ENCODE measurements at regions not wholly inside any gene's neighbourhood (a gene's known extent, or its start where the extent isn't known, plus 50 kb on each side); places are given as distances from the start of the nearest gene placed in this dataset.
"Not testable (repeated sequence)": the region's sequence is repeated elsewhere in the genome, so short reads cannot be mapped to it uniquely, and the experiment has no call there.

DNA sequence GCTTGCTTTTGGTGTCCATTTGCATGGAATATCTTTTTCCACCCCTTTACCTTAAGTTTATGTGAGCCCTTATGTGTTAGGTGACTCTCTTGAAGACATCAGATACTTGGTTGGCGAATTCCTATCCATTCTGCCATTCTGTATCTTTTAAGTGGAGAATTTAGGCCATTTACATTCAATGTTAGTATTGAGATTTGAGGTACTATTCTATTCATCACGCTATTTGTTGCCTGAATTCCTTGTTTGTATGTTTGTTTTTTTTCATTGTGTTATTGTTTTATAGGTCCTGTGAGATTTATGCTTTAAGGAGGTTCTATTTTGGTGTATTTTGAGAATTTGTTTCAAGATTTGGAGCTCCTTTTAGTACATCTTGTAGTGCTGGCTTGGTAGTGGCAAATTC lies 238.3 kb upstream of the LYPLAL1 start:
- not testable (repeated sequence) for H3K9ac ChIP-seq (ENCODE audit: low read length); H3K9me3 ChIP-seq (ENCODE audit: control insufficient read depth, insufficient read depth, low read depth, low read length); H3K36me3 ChIP-seq (ENCODE audit: control insufficient read depth, insufficient read depth, low read length); H3K27me3 ChIP-seq (ENCODE audit: control insufficient read depth, insufficient read depth, low read length); H3K4me3 ChIP-seq (ENCODE audit: low read depth, low read length); H3K4me1 ChIP-seq (ENCODE audit: control insufficient read depth, insufficient read depth, low read length); H3K27ac ChIP-seq (ENCODE audit: low read depth, low read length)

DNA sequence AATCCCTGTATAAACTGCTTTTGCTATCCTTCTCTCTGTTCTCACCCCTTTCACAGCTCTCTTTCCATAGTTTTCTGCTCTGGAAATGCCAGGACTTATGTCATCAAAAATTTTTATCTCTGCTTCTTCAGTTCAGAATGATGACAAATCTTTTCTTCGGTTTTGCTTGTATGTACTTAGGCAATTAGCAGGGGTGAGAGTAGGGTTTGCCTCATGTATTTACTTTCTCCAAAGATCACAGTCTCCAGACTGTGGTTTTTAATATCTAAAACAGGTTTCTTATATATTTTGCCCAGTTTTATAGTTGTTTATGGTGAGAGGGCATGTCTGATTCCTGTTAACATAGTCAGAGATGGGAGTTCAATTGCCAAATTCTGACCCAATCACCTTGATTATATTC lies 235.4 kb upstream of the LYPLAL1 start:
- Histone ChIP-seq H3K27ac (ENCODE audit: low read depth, low read length) (no peak overlapping the region), H3K9ac (ENCODE audit: low read length) (no peak overlapping the region), H3K4me1 (ENCODE audit: control insufficient read depth, insufficient read depth, low read length) (no peaks in the 10 kb centered on the region), H3K36me3 (ENCODE audit: control insufficient read depth, insufficient read depth, low read length) (no peaks in the 10 kb centered on the region), H3K4me3 (ENCODE audit: low read depth, low read length) (no peak overlapping the region), H3K9me3 (ENCODE audit: control insufficient read depth, insufficient read depth, low read depth, low read length) (peaks cover 3% of the 10 kb centered on the region; the same call in 1 of the 2 replicates), H3K27me3 (ENCODE audit: control insufficient read depth, insufficient read depth, low read length) (no peaks in the 10 kb centered on the region)

DNA sequence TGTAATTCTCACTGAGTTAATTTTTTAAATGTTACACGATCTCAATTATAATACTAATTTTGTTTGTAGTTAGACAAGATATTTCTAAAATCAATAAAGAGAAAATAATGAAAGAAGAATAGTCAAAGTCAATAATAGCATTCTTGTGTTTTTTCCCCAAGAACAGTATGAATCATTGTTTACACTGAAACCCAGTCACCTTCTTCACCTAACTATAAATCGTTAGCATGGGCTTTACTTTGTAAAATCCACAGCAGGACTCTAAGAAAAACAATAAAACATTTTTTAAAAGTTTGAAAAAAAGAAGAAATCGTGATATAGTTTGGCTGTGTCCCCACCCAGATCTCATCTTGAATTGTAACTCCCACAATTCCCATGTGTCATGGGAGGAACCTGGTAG lies 234.6 kb upstream of the LYPLAL1 start:
- no peak overlapping the region for H3K9ac ChIP-seq (ENCODE audit: low read length)
- no peaks in the 10 kb centered on the region for H3K36me3 ChIP-seq (ENCODE audit: control insufficient read depth, insufficient read depth, low read length)
- H3K27ac ChIP-seq (ENCODE audit: low read depth, low read length) = no peak overlapping the region
- H3K9me3 ChIP-seq (ENCODE audit: control insufficient read depth, insufficient read depth, low read depth, low read length) = peaks cover 3% of the 10 kb centered on the region; the same call in 1 of the 2 replicates
- no peaks in the 10 kb centered on the region for H3K4me1 ChIP-seq (ENCODE audit: control insufficient read depth, insufficient read depth, low read length)
- no peak overlapping the region for H3K4me3 ChIP-seq (ENCODE audit: low read depth, low read length)
- H3K27me3 ChIP-seq (ENCODE audit: control insufficient read depth, insufficient read depth, low read length) = no peaks in the 10 kb centered on the region

DNA sequence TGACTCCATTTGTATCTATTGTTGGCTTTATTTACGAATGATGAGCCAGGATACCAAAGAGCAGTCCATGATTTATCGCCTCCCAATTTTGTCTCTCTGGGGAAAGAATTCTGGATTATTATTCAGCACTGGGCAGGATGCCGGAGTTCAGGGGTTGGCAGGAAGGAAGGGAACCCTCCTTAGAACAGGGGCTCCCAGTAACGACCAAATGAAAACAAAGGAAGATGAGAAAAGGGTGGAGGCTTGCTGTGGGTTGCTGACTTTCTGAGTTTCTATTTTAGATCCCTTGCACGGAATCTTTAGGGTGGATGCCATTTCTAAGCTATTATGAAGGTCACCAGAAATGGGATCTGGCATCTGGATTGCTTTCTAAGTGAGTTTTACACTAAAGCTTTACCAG lies 231.2 kb upstream of the LYPLAL1 start:
- Histone ChIP-seq H3K36me3 (ENCODE audit: control insufficient read depth, insufficient read depth, low read length) (no peaks in the 10 kb centered on the region), H3K4me3 (ENCODE audit: low read depth, low read length) (no peak overlapping the region), H3K9ac (ENCODE audit: low read length) (no peak overlapping the region), H3K9me3 (ENCODE audit: control insufficient read depth, insufficient read depth, low read depth, low read length) (peaks cover 3% of the 10 kb centered on the region; the same call in 1 of the 2 replicates), H3K27ac (ENCODE audit: low read depth, low read length) (no peak overlapping the region), H3K4me1 (ENCODE audit: control insufficient read depth, insufficient read depth, low read length) (no peaks in the 10 kb centered on the region), H3K27me3 (ENCODE audit: control insufficient read depth, insufficient read depth, low read length) (no peaks in the 10 kb centered on the region)

DNA sequence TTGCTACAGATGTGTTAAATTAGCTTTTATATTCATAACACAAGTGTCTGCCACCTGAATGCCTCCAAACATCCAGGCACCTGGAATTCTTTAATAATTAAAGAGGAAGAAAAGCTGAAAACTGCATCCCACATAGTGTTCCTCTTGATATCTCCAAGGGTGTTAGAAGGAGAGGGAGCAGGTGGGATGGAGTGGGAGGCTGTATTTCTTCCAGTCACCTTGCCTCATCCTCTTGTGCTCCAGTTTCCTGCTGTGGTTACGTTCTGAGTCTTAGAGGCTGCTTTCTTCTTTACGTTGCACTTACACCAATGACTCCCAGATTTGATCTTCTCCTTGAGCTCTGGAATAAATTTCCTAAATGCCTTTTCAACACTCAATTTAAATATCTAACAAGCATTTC lies 230.3 kb upstream of the LYPLAL1 start:
- Histone ChIP-seq H3K4me1 (ENCODE audit: control insufficient read depth, insufficient read depth, low read length) (no peaks in the 10 kb centered on the region), H3K36me3 (ENCODE audit: control insufficient read depth, insufficient read depth, low read length) (no peaks in the 10 kb centered on the region), H3K27ac (ENCODE audit: low read depth, low read length) (no peak overlapping the region), H3K4me3 (ENCODE audit: low read depth, low read length) (no peak overlapping the region), H3K9me3 (ENCODE audit: control insufficient read depth, insufficient read depth, low read depth, low read length) (peaks cover 3% of the 10 kb centered on the region; the same call in 1 of the 2 replicates), H3K9ac (ENCODE audit: low read length) (no peak overlapping the region), H3K27me3 (ENCODE audit: control insufficient read depth, insufficient read depth, low read length) (no peaks in the 10 kb centered on the region)

DNA sequence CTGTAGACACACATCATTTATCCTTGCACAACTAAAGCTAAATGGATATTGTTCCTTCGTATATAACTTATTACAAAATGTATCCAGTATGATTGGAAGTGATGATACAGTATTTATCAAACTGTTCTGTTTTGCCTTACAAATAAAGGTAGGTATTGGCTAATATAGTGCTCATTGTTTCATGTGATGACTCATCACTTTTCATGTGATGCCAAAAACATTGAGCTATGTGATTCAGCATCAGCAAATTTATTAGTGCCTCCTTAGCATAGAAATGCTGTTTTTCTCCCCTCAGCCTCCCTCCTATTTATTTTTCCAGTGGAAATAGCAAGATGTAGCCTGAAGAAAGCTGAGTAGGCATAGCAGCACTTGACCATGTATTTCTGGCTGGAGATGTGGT lies 228.6 kb upstream of the LYPLAL1 start:
- Histone ChIP-seq H3K4me1 (ENCODE audit: control insufficient read depth, insufficient read depth, low read length) (no peaks in the 10 kb centered on the region), H3K36me3 (ENCODE audit: control insufficient read depth, insufficient read depth, low read length) (no peaks in the 10 kb centered on the region), H3K9me3 (ENCODE audit: control insufficient read depth, insufficient read depth, low read depth, low read length) (peaks cover 3% of the 10 kb centered on the region; the same call in 1 of the 2 replicates), H3K27me3 (ENCODE audit: control insufficient read depth, insufficient read depth, low read length) (no peaks in the 10 kb centered on the region), H3K4me3 (ENCODE audit: low read depth, low read length) (no peak overlapping the region), H3K9ac (ENCODE audit: low read length) (no peak overlapping the region), H3K27ac (ENCODE audit: low read depth, low read length) (no peak overlapping the region)

DNA sequence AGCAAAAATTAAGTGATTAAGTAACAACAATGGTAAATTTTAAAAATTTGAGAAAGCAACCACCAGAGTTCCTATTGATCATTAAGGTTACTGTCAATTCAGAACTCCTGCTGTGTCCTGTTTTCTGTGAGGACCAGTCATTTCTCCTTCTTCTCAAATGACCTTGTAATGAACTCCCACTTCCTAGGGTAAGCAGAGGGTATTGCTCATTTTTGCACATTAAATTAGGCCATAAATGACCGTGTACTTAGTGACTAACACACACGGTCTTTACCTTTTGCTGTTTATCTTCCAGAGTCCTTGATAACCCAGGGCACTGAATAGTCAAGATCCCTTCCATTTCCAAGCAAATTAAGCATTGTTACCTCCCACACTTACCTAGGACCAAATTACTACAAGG lies 227.5 kb upstream of the LYPLAL1 start:
- Histone ChIP-seq H3K36me3 (ENCODE audit: control insufficient read depth, insufficient read depth, low read length) (no peaks in the 10 kb centered on the region), H3K27ac (ENCODE audit: low read depth, low read length) (no peak overlapping the region), H3K4me1 (ENCODE audit: control insufficient read depth, insufficient read depth, low read length) (no peaks in the 10 kb centered on the region)

DNA sequence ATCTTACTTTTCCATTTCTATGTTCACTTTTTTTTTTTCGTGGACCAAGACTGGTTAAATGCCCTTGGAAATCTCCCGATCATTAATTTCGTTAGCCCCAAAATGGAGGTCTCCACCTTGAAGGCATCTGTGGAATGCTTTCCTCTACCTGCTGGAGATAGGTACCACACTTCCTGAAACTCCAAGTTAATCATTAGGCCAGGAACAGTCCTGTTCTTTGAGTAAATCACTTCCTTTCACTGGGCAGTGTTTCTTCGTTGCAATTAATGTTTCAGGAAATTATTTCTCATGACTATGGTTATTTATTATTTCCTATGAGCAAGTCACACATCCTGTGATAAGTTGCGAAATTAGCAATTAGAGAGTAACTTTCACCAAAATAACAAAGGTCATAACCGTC lies 225.2 kb upstream of the LYPLAL1 start:
- no peaks in the 10 kb centered on the region for H3K9me3 ChIP-seq (ENCODE audit: control insufficient read depth, insufficient read depth, low read depth, low read length)
- H3K27me3 ChIP-seq (ENCODE audit: control insufficient read depth, insufficient read depth, low read length) = no peaks in the 10 kb centered on the region
- H3K36me3 ChIP-seq (ENCODE audit: control insufficient read depth, insufficient read depth, low read length) = no peaks in the 10 kb centered on the region
- H3K9ac ChIP-seq (ENCODE audit: low read length) = no peak overlapping the region
- H3K4me1 ChIP-seq (ENCODE audit: control insufficient read depth, insufficient read depth, low read length) = no peaks in the 10 kb centered on the region
- H3K27ac ChIP-seq (ENCODE audit: low read depth, low read length) = no peak overlapping the region
- no peak overlapping the region for H3K4me3 ChIP-seq (ENCODE audit: low read depth, low read length)

More for the DNA sequence above, 227.5 kb upstream of the LYPLAL1 start:
- Histone ChIP-seq H3K9me3 (ENCODE audit: control insufficient read depth, insufficient read depth, low read depth, low read length) (peaks cover 3% of the 10 kb centered on the region; the same call in 1 of the 2 replicates), H3K4me3 (ENCODE audit: low read depth, low read length) (no peak overlapping the region), H3K9ac (ENCODE audit: low read length) (no peak overlapping the region), H3K27me3 (ENCODE audit: control insufficient read depth, insufficient read depth, low read length) (no peaks in the 10 kb centered on the region)

DNA sequence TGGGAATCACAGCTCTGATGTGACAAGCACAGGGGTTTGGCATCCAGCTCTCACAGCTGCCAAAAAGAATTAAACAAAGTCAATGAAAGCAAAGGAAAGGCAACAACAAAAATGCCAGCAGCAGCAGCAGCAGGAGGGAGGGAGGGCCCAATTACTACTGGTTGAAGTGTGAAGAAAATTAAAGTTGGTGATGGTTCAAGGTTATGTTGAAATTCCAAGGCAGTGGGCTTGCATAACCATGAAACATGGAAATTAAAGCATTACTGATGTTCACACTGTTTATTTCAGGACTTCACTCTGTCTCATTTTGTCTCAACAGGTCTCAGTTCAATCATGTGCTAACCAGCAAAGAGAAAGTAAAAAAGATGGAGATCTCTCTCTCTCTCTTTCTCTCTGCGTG lies 220.3 kb upstream of the LYPLAL1 start:
- Histone ChIP-seq H3K9me3 (ENCODE audit: control insufficient read depth, insufficient read depth, low read depth, low read length) (no peaks in the 10 kb centered on the region), H3K27me3 (ENCODE audit: control insufficient read depth, insufficient read depth, low read length) (no peaks in the 10 kb centered on the region), H3K4me3 (ENCODE audit: low read depth, low read length) (no peak overlapping the region), H3K9ac (ENCODE audit: low read length) (no peak overlapping the region), H3K4me1 (ENCODE audit: control insufficient read depth, insufficient read depth, low read length) (no peaks in the 10 kb centered on the region), H3K36me3 (ENCODE audit: control insufficient read depth, insufficient read depth, low read length) (no peaks in the 10 kb centered on the region), H3K27ac (ENCODE audit: low read depth, low read length) (no peak overlapping the region)

DNA sequence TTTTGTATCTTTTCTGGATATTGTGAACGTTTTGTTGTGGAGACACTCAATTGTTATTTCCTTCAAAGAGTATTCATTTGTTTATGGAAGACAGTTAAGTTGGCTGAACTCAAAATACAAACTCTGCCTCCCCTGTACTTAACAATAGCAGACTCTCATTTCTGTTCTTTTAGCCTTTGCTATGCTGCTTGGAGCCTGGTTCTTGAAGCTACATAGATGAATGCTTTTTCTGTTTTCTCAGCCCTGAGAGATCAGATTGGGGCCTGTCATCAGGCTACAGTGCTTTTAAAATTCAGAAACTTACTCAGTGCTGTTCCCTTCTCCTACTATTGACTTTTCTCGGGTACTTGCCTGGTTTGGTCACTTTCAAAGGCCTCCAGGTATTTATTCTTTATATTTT lies 215.7 kb upstream of the LYPLAL1 start:
- H3K9me3 ChIP-seq (ENCODE audit: control insufficient read depth, insufficient read depth, low read depth, low read length) = no peaks in the 10 kb centered on the region
- H3K4me1 ChIP-seq (ENCODE audit: control insufficient read depth, insufficient read depth, low read length) = no peaks in the 10 kb centered on the region
- no peaks in the 10 kb centered on the region for H3K36me3 ChIP-seq (ENCODE audit: control insufficient read depth, insufficient read depth, low read length)
- no peak overlapping the region for H3K4me3 ChIP-seq (ENCODE audit: low read depth, low read length)
- H3K27ac ChIP-seq (ENCODE audit: low read depth, low read length) = no peak overlapping the region
- no peaks in the 10 kb centered on the region for H3K27me3 ChIP-seq (ENCODE audit: control insufficient read depth, insufficient read depth, low read length)
- no peak overlapping the region for H3K9ac ChIP-seq (ENCODE audit: low read length)

DNA sequence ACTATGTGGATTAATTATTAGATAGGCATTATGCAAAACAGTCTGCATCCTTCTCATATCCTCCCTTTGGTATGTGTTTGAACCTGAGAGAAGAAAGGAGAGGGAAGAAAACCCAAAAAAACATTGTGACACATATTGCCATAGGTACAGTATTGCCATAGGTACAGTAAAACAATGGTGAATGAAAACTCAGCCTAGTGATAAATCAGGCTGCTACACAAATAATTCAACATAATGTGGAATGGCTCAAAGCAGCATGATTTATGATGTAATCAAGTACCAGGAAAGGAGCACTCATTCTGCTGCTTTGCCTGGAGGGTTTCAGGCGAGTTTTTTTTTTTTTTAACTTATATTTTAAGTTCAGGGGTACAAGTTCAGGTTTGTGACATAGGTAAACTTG lies 213.9 kb upstream of the LYPLAL1 start:
- H3K4me3 ChIP-seq (ENCODE audit: low read depth, low read length) = no peak overlapping the region
- H3K27ac ChIP-seq (ENCODE audit: low read depth, low read length) = no peak overlapping the region
- H3K36me3 ChIP-seq (ENCODE audit: control insufficient read depth, insufficient read depth, low read length) = no peaks in the 10 kb centered on the region
- no peak overlapping the region for H3K9ac ChIP-seq (ENCODE audit: low read length)
- no peaks in the 10 kb centered on the region for H3K27me3 ChIP-seq (ENCODE audit: control insufficient read depth, insufficient read depth, low read length)
- H3K4me1 ChIP-seq (ENCODE audit: control insufficient read depth, insufficient read depth, low read length) = no peaks in the 10 kb centered on the region
- no peaks in the 10 kb centered on the region for H3K9me3 ChIP-seq (ENCODE audit: control insufficient read depth, insufficient read depth, low read depth, low read length)
